HepG2 (cell line): ENCODE measurements at regions not wholly inside any gene's neighbourhood (a gene's known extent, or its start where the extent isn't known, plus 50 kb on each side); places are given as distances from the start of the nearest gene placed in this dataset.

Experiments used
- ATAC-seq: fragments of 200-7000 bp; cut with Tn5 transposase; 3 replicates; pipeline ENCODE4 v1.9.1; 2020; ENCODE audit warnings: mild to moderate bottlenecking, moderate library complexity
- BruUV-seq: library from RNA; stranded (reverse); fragments of 400-500 nt; replicated peaks from 2 replicates; lab custom pipeline; 2021; lab: Mats Ljungman, UMichigan
- CTCF ChIA-PET: fragments of 300-600 bp; formaldehyde crosslinking; extraction: SDS; loops from one replicate; lab custom pipeline; 2021; ENCODE audit warnings: low total read pairs, inconsistent platforms, low intra/inter-chr PET ratio; lab: Yijun Ruan, JAX
- POLR2A ChIA-PET: fragments of 350-600 bp; sonication (Branson Sonifier 250); formaldehyde crosslinking; loops from one replicate; lab custom pipeline; 2020; ENCODE audit warnings: antibody characterized with exemption, inconsistent platforms; lab: Yijun Ruan, JAX
- DNase-seq: peaks from one replicate; pipeline ENCODE4 v3.0.0-alpha.2; 2015; ENCODE audit warnings: low spot score
- FAIRE-seq: peaks from 3 replicates; lab custom pipeline; 2011; peaks lifted over from hg19 to GRCh38; lab: Jason Lieb, UNC
- H2AFZ ChIP-seq: one replicate; pipeline ENCODE4 v1.6.1; 2011; ENCODE audit warnings: low read length, inconsistent platforms
- H3K27ac ChIP-seq: fragments of 300-600 bp; 3 replicates; pipeline ENCODE4 v1.8.0; 2011; ENCODE audit warnings: mixed run types, mild to moderate bottlenecking, mixed read lengths, low read length, inconsistent platforms; ENCODE audit not compliant: insufficient read depth; ENCODE audit errors: extremely low read length
- H3K27me3 ChIP-seq, 2 experiments: fragments of 200-600 bp in 1 of 2; 2 replicates in 1 of 2; 3 replicates in 1 of 2; pipeline versions ENCODE4 v1.6.0 to v1.8.0; 2011; ENCODE audit warnings: low read length in 2 of 2, mild to moderate bottlenecking in 2 of 2, moderate library complexity in 2 of 2, inconsistent platforms in 1 of 2; ENCODE audit not compliant: insufficient read depth in 2 of 2, control insufficient read depth in 1 of 2
- H3K36me3 ChIP-seq, 2 experiments: fragments of 200-600 bp in 1 of 2; replicated peaks in 1 of 2; 2 replicates in 1 of 2; 3 replicates in 1 of 2; pipeline versions ENCODE4 v1.5.1 to v1.8.0; 2011; ENCODE audit warnings: low read length in 2 of 2, inconsistent platforms in 1 of 2; ENCODE audit not compliant: insufficient read depth in 2 of 2, control insufficient read depth in 1 of 2
- H3K4me1 ChIP-seq: 2 replicates; pipeline ENCODE4 v1.5.1; 2012; ENCODE audit warnings: low read length, inconsistent platforms; ENCODE audit not compliant: insufficient read depth
- H3K4me2 ChIP-seq: 2 replicates; pipeline ENCODE4 v1.6.0; 2011; ENCODE audit warnings: low read depth, low read length, inconsistent platforms
- H3K4me3 ChIP-seq, 3 experiments: fragments of 200-600 bp in 1 of 3; sonication (generic), shearing (Covaris generic) in 1 of 3; replicated peaks in 1 of 3; 2 replicates each; pipeline ENCODE4 v1.5.1; 2011 to 2016; ENCODE audit warnings: low read length in 3 of 3, inconsistent platforms in 2 of 3, low read depth in 2 of 3, mild to moderate bottlenecking in 2 of 3, control low read depth in 1 of 3, mixed read lengths in 1 of 3; ENCODE audit not compliant: insufficient read depth in 1 of 3
- H3K79me2 ChIP-seq: one replicate; pipeline ENCODE4 v1.6.1; 2011; ENCODE audit warnings: low read length, inconsistent platforms; ENCODE audit not compliant: insufficient read depth
- H3K9ac ChIP-seq: 2 replicates; pipeline ENCODE4 v1.6.0; 2011; ENCODE audit warnings: mild to moderate bottlenecking, low read depth, low read length, inconsistent platforms; ENCODE audit not compliant: insufficient read depth
- H3K9me3 ChIP-seq: 2 replicates; pipeline ENCODE4 v1.5.1; 2012; ENCODE audit warnings: mild to moderate bottlenecking, low read length
- H4K20me1 ChIP-seq: 2 replicates; pipeline ENCODE4 v1.6.0; 2011; ENCODE audit warnings: inconsistent platforms, mild to moderate bottlenecking, low read length, moderate library complexity; ENCODE audit not compliant: insufficient read depth
- HMG20A ChIP-seq: IDR thresholded peaks from 2 replicates; pipeline ENCODE4 v1.6.1; 2016; ENCODE audit warnings: borderline replicate concordance
- MAFF ChIP-seq: IDR thresholded peaks from 2 replicates; pipeline ENCODE4 v1.6.1; 2011; ENCODE audit warnings: low read depth, low read length, improper control_type of control experiment
- MTA3 ChIP-seq: sonication (generic); formaldehyde crosslinking; IDR thresholded peaks from 2 replicates; pipeline ENCODE4 v1.4.0; 2020; ENCODE audit warnings: missing genetic modification reagents
- MXD4 ChIP-seq: IDR thresholded peaks from 2 replicates; pipeline ENCODE4 v1.6.1; 2016; ENCODE audit warnings: mild to moderate bottlenecking, missing biosample characterization, missing genetic modification reagents
- POLR2AphosphoS2 ChIP-seq: IDR thresholded peaks from 2 replicates; pipeline ENCODE4 v1.6.1; 2011; ENCODE audit warnings: low read depth, low read length, improper control_type of control experiment
- RARA ChIP-seq: IDR thresholded peaks from 2 replicates; pipeline ENCODE4 v1.6.1; 2016; ENCODE audit warnings: missing genetic modification reagents, missing compliant biosample characterization
- ZBTB42 ChIP-seq: sonication (generic); formaldehyde crosslinking; IDR thresholded peaks from 2 replicates; pipeline ENCODE4 v1.5.0; 2020; ENCODE audit warnings: mild to moderate bottlenecking, missing genetic modification reagents
- ZFP36L2 ChIP-seq: sonication (generic); formaldehyde crosslinking; IDR thresholded peaks from 2 replicates; pipeline ENCODE4 v1.4.0; 2020; ENCODE audit warnings: missing genetic modification reagents
- ZNF292 ChIP-seq: sonication (generic); formaldehyde crosslinking; IDR thresholded peaks from 2 replicates; pipeline ENCODE4 v1.8.1; 2022; ENCODE audit warnings: mild to moderate bottlenecking, low read depth, missing genetic modification reagents, borderline replicate concordance
- ZNF563 ChIP-seq: sonication (generic); formaldehyde crosslinking; IDR thresholded peaks from 2 replicates; pipeline ENCODE4 v1.8.0; 2022; ENCODE audit warnings: mild to moderate bottlenecking, moderate library complexity, missing genetic modification reagents
- ZNF703 ChIP-seq: sonication (generic); formaldehyde crosslinking; IDR thresholded peaks from 2 replicates; pipeline ENCODE4 v1.5.1; 2020; ENCODE audit warnings: missing genetic modification reagents, mild to moderate bottlenecking, moderate library complexity, borderline replicate concordance
- ZNF775 ChIP-seq: sonication (generic); formaldehyde crosslinking; IDR thresholded peaks from 2 replicates; pipeline ENCODE4 v1.4.0; 2020; ENCODE audit warnings: missing genetic modification reagents, mild to moderate bottlenecking, moderate library complexity, borderline replicate concordance
- ZNF776 ChIP-seq: sonication (generic); formaldehyde crosslinking; IDR thresholded peaks from 2 replicates; pipeline ENCODE4 v1.4.0; 2020; ENCODE audit warnings: mild to moderate bottlenecking, missing genetic modification reagents
- ZSCAN31 ChIP-seq: sonication (generic); formaldehyde crosslinking; IDR thresholded peaks from 2 replicates; pipeline ENCODE4 v1.5.0; 2020; ENCODE audit warnings: low read depth, mild to moderate bottlenecking, missing genetic modification reagents
- WGBS: methylation state at CpG from one replicate; pipeline ENCODE4 v1.1.6; 2017; ENCODE audit warnings: low lambda C conversion rate; 5-methylcytosine and 5-hydroxymethylcytosine counted together
- in situ Hi-C: cut with HindIII; loops from 2 replicates; pipeline ENCODE4 v1.10.0; 2017; ENCODE audit warnings: low pct_unique_long_range_greater_than_20kb; ENCODE audit not compliant: extremely low pct_ligation_motif_present
- intact Hi-C: fragments of 100-400 bp; cut with micrococcal nuclease; formaldehyde crosslinking; loops from one replicate; pipeline ENCODE4 v1.10.0; 2022; ENCODE audit not compliant: unreplicated experiment
- TF ChIP-seq, protein P1 (sequence below): sonication (generic); formaldehyde crosslinking; IDR thresholded peaks from 2 replicates; pipeline ENCODE4 v1.4.0; 2020; ENCODE audit warnings: missing genetic modification reagents
- TF ChIP-seq, protein P2 (sequence below): sonication (generic); formaldehyde crosslinking; IDR thresholded peaks from 2 replicates; pipeline ENCODE4 v1.5.1; 2020; ENCODE audit warnings: missing genetic modification reagents, mild to moderate bottlenecking, borderline replicate concordance
- TF ChIP-seq, protein P3 (sequence below): sonication (generic); formaldehyde crosslinking; IDR thresholded peaks from 2 replicates; pipeline ENCODE4 v1.8.0; 2022; ENCODE audit warnings: missing genetic modification reagents, mild to moderate bottlenecking, borderline replicate concordance

DNA sequence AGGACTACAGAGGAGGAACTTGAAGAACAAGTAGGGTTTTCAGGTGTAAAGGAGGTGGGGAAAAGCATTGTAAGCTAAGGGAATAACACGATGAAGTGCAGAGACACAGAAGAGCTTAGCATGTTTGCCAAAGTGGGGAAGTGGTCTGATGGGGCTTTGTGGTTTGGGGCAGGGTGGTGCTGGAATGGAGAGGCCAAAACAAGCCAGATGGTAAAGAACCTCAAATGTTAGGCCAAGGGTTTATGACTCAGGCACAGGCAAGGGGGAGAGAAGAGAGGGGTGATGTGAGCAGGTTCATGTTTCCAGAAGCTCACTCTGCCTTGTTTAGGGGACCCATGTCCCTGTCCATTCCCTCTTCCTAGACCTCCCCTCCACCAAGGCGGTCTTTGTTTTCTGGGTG lies 104.5 kb upstream of the YWHAQ start (continued):
- TF ChIP-seq MXD4 (CRISPR knock-in tag) (no peak), MTA3 (no peak), ZNF776 (no peak), RARA (CRISPR knock-in tag) (no peak)

DNA sequence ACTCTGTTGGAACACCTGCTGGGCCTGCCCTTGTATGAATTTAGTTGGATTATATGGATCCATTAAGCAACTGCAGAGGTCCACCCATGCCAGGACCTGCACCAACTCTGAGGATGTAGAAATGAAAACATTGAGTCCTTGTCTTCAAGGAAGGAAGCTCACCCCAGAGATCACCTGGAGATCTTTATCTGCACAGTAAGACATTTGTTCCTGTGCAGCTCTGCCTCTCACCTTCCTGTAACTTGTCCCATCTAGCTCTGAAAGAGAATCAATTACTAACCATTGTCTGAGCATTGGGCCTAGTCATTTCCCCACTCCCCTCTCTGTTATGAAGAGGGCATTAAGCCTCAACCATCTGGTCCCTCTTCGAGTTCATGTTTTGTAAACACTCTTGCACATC lies 105.2 kb upstream of the YWHAQ start:
- BruUV-seq: no TSS peak
- Histone ChIP-seq H3K9me3 (no peaks in the 10 kb centered on the region), H3K36me3 (no peaks in the 10 kb centered on the region), H4K20me1 (no peaks in the 10 kb centered on the region), H3K79me2 (no peaks in the 10 kb centered on the region), H3K4me1 (peaks cover 5% of the 10 kb centered on the region; the same call in 1 of the 2 replicates), H3K9ac (no peak overlapping the region), H3K4me2 (no peak overlapping the region), H3K27me3 (peaks cover 0 to 4% of the 10 kb centered on the region in 2 experiments; a peak in 1 of 5 replicates), H2AFZ (no peak overlapping the region), H3K4me3 (no peak overlapping the region), H3K27ac (no peak overlapping the region)
- 13% methylated on average over 1 of the region's 1 CpG for WGBS
- ATAC-seq: no peak
- in situ Hi-C loops (no loop called here), intact Hi-C loops (no loop called here)
- ChIA-PET POLR2A (no interaction called here), CTCF (no interaction called here)
- DNase-seq: no peak
- FAIRE-seq: no peak
- TF ChIP-seq, protein P1, sequence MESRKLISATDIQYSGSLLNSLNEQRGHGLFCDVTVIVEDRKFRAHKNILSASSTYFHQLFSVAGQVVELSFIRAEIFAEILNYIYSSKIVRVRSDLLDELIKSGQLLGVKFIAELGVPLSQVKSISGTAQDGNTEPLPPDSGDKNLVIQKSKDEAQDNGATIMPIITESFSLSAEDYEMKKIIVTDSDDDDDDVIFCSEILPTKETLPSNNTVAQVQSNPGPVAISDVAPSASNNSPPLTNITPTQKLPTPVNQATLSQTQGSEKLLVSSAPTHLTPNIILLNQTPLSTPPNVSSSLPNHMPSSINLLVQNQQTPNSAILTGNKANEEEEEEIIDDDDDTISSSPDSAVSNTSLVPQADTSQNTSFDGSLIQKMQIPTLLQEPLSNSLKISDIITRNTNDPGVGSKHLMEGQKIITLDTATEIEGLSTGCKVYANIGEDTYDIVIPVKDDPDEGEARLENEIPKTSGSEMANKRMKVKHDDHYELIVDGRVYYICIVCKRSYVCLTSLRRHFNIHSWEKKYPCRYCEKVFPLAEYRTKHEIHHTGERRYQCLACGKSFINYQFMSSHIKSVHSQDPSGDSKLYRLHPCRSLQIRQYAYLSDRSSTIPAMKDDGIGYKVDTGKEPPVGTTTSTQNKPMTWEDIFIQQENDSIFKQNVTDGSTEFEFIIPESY: no peak
- TF ChIP-seq, protein P2, sequence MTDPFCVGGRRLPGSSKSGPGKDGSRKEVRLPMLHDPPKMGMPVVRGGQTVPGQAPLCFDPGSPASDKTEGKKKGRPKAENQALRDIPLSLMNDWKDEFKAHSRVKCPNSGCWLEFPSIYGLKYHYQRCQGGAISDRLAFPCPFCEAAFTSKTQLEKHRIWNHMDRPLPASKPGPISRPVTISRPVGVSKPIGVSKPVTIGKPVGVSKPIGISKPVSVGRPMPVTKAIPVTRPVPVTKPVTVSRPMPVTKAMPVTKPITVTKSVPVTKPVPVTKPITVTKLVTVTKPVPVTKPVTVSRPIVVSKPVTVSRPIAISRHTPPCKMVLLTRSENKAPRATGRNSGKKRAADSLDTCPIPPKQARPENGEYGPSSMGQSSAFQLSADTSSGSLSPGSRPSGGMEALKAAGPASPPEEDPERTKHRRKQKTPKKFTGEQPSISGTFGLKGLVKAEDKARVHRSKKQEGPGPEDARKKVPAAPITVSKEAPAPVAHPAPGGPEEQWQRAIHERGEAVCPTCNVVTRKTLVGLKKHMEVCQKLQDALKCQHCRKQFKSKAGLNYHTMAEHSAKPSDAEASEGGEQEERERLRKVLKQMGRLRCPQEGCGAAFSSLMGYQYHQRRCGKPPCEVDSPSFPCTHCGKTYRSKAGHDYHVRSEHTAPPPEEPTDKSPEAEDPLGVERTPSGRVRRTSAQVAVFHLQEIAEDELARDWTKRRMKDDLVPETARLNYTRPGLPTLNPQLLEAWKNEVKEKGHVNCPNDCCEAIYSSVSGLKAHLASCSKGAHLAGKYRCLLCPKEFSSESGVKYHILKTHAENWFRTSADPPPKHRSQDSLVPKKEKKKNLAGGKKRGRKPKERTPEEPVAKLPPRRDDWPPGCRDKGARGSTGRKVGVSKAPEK (CRISPR knock-in tag): no peak
- TF ChIP-seq ZNF563 (no peak), MAFF (no peak), ZNF775 (CRISPR knock-in tag) (no peak), HMG20A (CRISPR knock-in tag) (no peak), ZNF703 (CRISPR knock-in tag) (no peak), ZNF292 (no peak), POLR2AphosphoS2 (no peak), ZFP36L2 (CRISPR knock-in tag) (no peak), ZSCAN31 (CRISPR knock-in tag) (no peak), ZBTB42 (no peak)
- TF ChIP-seq, protein P3, sequence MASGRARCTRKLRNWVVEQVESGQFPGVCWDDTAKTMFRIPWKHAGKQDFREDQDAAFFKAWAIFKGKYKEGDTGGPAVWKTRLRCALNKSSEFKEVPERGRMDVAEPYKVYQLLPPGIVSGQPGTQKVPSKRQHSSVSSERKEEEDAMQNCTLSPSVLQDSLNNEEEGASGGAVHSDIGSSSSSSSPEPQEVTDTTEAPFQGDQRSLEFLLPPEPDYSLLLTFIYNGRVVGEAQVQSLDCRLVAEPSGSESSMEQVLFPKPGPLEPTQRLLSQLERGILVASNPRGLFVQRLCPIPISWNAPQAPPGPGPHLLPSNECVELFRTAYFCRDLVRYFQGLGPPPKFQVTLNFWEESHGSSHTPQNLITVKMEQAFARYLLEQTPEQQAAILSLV (CRISPR knock-in tag): no peak
